Stomach (tissue), 8 donors: ENCODE measurements at regions not wholly inside any gene's neighbourhood (a gene's known extent, or its start where the extent isn't known, plus 50 kb on each side); places are given as distances from the start of the nearest gene placed in this dataset.

Experiments
- DNase-seq, 2 donors: peaks; one replicate each; pipeline versions ENCODE4 v3.0.0 to v3.0.0-alpha.2; 2013 to 2019
- H3K27ac ChIP-seq, 5 donors: fragments of 200-600 bp in 4 of 5; sonication (generic) in 4 of 5; one replicate each; pipeline ENCODE4 v1.5.1; 2013 to 2019; ENCODE audit warnings: mild to moderate bottlenecking in 1 of 5, moderate library complexity in 1 of 5
- H3K27me3 ChIP-seq, 3 donors: fragments of 200-600 bp; sonication (generic); one replicate each; pipeline ENCODE4 v1.5.1; 2017 to 2019; ENCODE audit warnings: mixed run types in 1 of 3
- H3K36me3 ChIP-seq, 4 donors: fragments of 200-600 bp; sonication (generic); 1 replicate in 3 of 4; 2 replicates in 1 of 4; pipeline ENCODE4 v1.5.1; 2016 to 2019
- H3K4me1 ChIP-seq, 4 donors: fragments of 200-600 bp; sonication (generic); one replicate each; pipeline ENCODE4 v1.5.1; 2016 to 2019
- H3K4me3 ChIP-seq, 4 donors: fragments of 200-600 bp; sonication (generic) in 3 of 4; one replicate each; pipeline ENCODE4 v1.5.1; 2016 to 2019; ENCODE audit warnings: mild to moderate bottlenecking in 1 of 4
- H3K9me3 ChIP-seq, 4 donors: fragments of 200-600 bp; sonication (generic); one replicate each; pipeline ENCODE4 v1.5.1; 2016 to 2019
- CTCF ChIP-seq, 7 experiments: fragments of 450-650 bp in 4 of 7; fragments of 200-600 bp in 3 of 7; sonication (generic) in 3 of 7; IDR thresholded peaks; one replicate each; pipeline ENCODE4 v1.5.1; 2016 to 2019; ENCODE audit warnings: antibody characterized with exemption in 7 of 7, control low read depth in 2 of 7, mild to moderate bottlenecking in 1 of 7
- EP300 ChIP-seq: sonication (generic); formaldehyde crosslinking; IDR thresholded peaks from one replicate; pipeline ENCODE4 v1.6.1; 2017; ENCODE audit warnings: antibody characterized with exemption
- POLR2A ChIP-seq, 4 donors: fragments of 450-650 bp; IDR thresholded peaks; one replicate each; pipeline ENCODE4 v1.6.1; 2016; ENCODE audit warnings: antibody characterized with exemption in 4 of 4, control low read depth in 2 of 4, mild to moderate bottlenecking in 1 of 4, moderate library complexity in 1 of 4
- POLR2AphosphoS5 ChIP-seq, 3 donors: sonication (generic); formaldehyde crosslinking; IDR thresholded peaks; one replicate each; pipeline ENCODE4 v1.6.1; 2016; ENCODE audit warnings: antibody characterized with exemption in 3 of 3
- WGBS, 5 donors: extraction: QIAGEN DNeasy Blood & Tissue Kit in 3 of 5; methylation state at CpG; one replicate each; pipeline versions ENCODE4 v1.1.5 to v1.1.7; 2013 to 2018; 5-methylcytosine and 5-hydroxymethylcytosine counted together
- intact Hi-C: fragments of 100-400 bp; cut with DNase I; formaldehyde crosslinking; loops from one replicate; pipeline ENCODE4 v1.15.1; 2023; ENCODE audit warnings: low total_unique reads
- donor health status: healthy with polysubstance abuse.
- donor health status: Bipolar disorder and iron deficiency.
- donor health status: healthy.

GRCh38 chr1:65020774-65021173, 54.4 kb upstream of the JAK1 start:
- H3K27me3 ChIP-seq = no peaks in the 10 kb centered on the region
- no peaks in the 10 kb centered on the region for H3K36me3 ChIP-seq
- peak in 1 of 2 donors; percentile 19 for DNase-seq
- H3K4me3 ChIP-seq = no peak overlapping the region
- intact Hi-C loops = no loop called here
- H3K4me1 ChIP-seq = peaks cover 0 to 12% (median 0%) of the 10 kb centered on the region in 4 donors
- H3K9me3 ChIP-seq = no peaks in the 10 kb centered on the region
- 56 to 100% (median 90%) methylated on average over 1 of the region's 1 CpG for WGBS, 5 donors
- H3K27ac ChIP-seq = no peak overlapping the region
- TF ChIP-seq CTCF (IDR thresholded peaks at IDR 0.05) = peak in 3 of 7 experiments; percentile 15 to 21 (median 18)
- TF ChIP-seq POLR2A (IDR thresholded peaks at IDR 0.05) = no peak

- WGBS, 5 donors = 4 to 28% (median 13%) methylated on average over 1 of the region's 1 CpG
- Histone ChIP-seq H3K4me3 (no peak overlapping the region), H3K9me3 (no peaks in the 10 kb centered on the region), H3K27ac (no peak overlapping the region), H3K4me1 (peaks cover 0 to 23% (median 6%) of the 10 kb centered on the region in 4 donors), H3K27me3 (no peaks in the 10 kb centered on the region), H3K36me3 (no peaks in the 10 kb centered on the region)
- intact Hi-C loops = no loop called here
- TF ChIP-seq POLR2A (IDR thresholded peaks at IDR 0.05) (no peak), CTCF (IDR thresholded peaks at IDR 0.05) (no peak), POLR2AphosphoS5 (IDR thresholded peaks at IDR 0.05) (no peak), EP300 (no peak)
- DNase-seq = no peak
These were observed 55.4 kb upstream of the JAK1 start for GRCh38 chr1:65021795-65022194.

GRCh38 chr1:65022216-65022615, 55.9 kb upstream of the JAK1 start:
- intact Hi-C loops = no loop called here
- Histone ChIP-seq H3K36me3 (no peaks in the 10 kb centered on the region), H3K27ac (no peak overlapping the region), H3K9me3 (no peaks in the 10 kb centered on the region), H3K4me1 (peaks cover under 1 to 25% (median 8%) of the 10 kb centered on the region in 4 donors), H3K27me3 (no peaks in the 10 kb centered on the region), H3K4me3 (no peak overlapping the region)
- no peak for TF ChIP-seq CTCF (IDR thresholded peaks at IDR 0.05)
- no peak for TF ChIP-seq POLR2A (IDR thresholded peaks at IDR 0.05)
- no peak for TF ChIP-seq EP300
- TF ChIP-seq POLR2AphosphoS5 (IDR thresholded peaks at IDR 0.05) = no peak
- DNase-seq = no peak

GRCh38 chr1:65025794-65026193, 59.4 kb upstream of the JAK1 start:
- WGBS, 5 donors = 93 to 100% (median 94%) methylated on average over 3 of the region's 3 CpGs
- Histone ChIP-seq H3K36me3 (peaks cover 0 to 11% (median 0%) of the 10 kb centered on the region in 4 donors), H3K4me3 (no peak overlapping the region), H3K27ac (no peak overlapping the region), H3K27me3 (no peaks in the 10 kb centered on the region), H3K4me1 (peaks cover 5 to 42% (median 22%) of the 10 kb centered on the region in 4 donors), H3K9me3 (no peaks in the 10 kb centered on the region)
- no peak for TF ChIP-seq POLR2A (IDR thresholded peaks at IDR 0.05)
- TF ChIP-seq POLR2AphosphoS5 (IDR thresholded peaks at IDR 0.05) = no peak
- TF ChIP-seq EP300 = no peak
- TF ChIP-seq CTCF (IDR thresholded peaks at IDR 0.05) = no peak
- DNase-seq = no peak
- intact Hi-C loops = no loop called here
